ENCODE measurements at regions not wholly inside any gene's neighbourhood (a gene's known extent, or its start where the extent isn't known, plus 50 kb on each side); places are given as distances from the start of the nearest gene placed in this dataset.

DNA sequence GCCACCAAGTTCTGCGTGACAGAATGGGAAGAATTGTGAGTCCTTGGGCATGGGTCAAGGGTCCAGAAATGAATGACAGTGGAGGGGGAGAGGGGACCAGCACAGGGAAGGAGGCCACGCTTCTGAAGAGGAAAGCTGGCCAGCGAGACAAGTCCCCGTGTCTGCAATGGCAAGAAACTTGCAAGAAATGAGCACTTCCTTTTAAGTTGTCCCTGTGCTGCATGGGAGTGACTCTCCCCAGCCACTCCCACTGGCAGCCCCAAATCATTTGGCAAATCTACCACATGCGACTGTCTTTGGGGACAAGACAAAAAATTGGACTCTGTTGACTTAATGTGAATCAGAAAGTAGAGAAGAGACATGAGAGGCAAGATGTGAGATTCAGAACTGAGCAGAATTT is 242.2 kb upstream of the RREB1 start:
- CTCF ChIA-PET: no interaction called here
- DNase-seq (ENCODE audit: extremely low spot score): no peak
- TF ChIP-seq HDGF (IDR thresholded peaks at IDR 0.05; ENCODE audit: borderline replicate concordance) (no peak), FOXK2 (IDR thresholded peaks at IDR 0.05) (no peak), FOXA1 (IDR thresholded peaks at IDR 0.05) (no peak), TARDBP (IDR thresholded peaks at IDR 0.05) (no peak), SUZ12 (IDR thresholded peaks at IDR 0.05) (no peak), ARNT (IDR thresholded peaks at IDR 0.05) (no peak), SP1 (IDR thresholded peaks at IDR 0.05) (no peak), BHLHE40 (IDR thresholded peaks at IDR 0.05; ENCODE audit: borderline replicate concordance) (no peak), FOXM1 (IDR thresholded peaks at IDR 0.05; ENCODE audit: borderline replicate concordance) (no peak), ZNF384 (IDR thresholded peaks at IDR 0.05) (no peak), CTBP1 (IDR thresholded peaks at IDR 0.05; ENCODE audit: borderline replicate concordance) (no peak)

DNA sequence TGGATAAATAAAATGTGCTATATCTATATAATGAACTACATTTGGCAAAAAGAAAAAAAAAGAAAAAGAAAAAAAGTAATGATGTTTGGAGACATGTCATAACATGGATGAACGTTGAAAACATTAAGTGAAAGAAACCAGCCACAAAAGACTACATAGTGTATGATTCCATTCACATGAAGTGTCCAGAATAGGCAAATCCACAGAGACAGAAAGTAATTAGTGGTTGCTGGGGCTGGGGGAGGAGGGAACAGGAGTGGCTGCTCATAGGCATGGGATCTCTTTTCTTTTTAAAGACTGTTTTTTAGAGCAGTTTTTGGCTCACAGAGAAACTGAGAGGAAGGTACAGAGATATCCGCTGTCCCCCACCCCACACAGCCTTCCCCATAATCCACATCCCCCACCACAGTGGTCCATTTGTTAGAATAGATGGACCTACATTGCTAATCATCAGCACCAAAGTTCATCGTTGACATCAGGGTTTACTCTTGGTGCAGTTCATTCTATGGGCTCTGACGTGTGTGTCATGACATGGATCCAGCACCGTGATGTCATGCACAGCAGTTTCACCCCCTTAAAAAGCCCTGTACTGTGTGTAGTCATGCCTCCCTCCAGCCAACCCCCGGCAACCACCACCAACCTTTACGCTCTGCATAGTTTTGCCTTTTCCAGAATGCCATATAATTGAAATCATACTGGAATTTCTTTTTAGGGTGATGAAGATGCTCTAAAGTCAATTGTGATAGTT is 240.9 kb upstream of the RREB1 start:
- DNase-seq (ENCODE audit: extremely low spot score): no peak
- POLR2A ChIA-PET: no interaction called here
- TF ChIP-seq, protein P1, sequence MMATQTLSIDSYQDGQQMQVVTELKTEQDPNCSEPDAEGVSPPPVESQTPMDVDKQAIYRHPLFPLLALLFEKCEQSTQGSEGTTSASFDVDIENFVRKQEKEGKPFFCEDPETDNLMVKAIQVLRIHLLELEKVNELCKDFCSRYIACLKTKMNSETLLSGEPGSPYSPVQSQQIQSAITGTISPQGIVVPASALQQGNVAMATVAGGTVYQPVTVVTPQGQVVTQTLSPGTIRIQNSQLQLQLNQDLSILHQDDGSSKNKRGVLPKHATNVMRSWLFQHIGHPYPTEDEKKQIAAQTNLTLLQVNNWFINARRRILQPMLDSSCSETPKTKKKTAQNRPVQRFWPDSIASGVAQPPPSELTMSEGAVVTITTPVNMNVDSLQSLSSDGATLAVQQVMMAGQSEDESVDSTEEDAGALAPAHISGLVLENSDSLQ (IDR thresholded peaks at IDR 0.05): no peak
- CTCF ChIA-PET: no interaction called here

More for the DNA sequence above, 242.2 kb upstream of the RREB1 start:
- POLR2A ChIA-PET: no interaction called here

DNA sequence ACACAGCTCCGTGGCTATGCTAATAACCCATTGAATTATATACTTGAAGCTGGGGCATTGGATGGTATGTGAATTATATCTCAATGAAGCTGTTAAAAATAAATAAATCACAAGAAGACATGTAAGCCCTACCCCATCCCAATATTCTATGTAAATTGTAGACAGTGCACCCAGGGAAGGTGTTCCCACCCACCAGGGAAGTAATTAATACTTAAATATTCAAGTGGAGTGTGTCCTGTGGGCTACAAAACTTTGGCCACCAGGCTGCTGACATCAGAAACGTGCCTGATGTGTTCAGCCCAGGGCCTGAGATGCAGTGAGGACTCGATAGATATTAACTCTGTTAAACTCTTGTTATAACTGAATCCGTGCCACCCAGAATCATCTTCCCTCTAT is 240.4 kb upstream of the RREB1 start:
- POLR2A ChIA-PET: no interaction called here

DNA sequence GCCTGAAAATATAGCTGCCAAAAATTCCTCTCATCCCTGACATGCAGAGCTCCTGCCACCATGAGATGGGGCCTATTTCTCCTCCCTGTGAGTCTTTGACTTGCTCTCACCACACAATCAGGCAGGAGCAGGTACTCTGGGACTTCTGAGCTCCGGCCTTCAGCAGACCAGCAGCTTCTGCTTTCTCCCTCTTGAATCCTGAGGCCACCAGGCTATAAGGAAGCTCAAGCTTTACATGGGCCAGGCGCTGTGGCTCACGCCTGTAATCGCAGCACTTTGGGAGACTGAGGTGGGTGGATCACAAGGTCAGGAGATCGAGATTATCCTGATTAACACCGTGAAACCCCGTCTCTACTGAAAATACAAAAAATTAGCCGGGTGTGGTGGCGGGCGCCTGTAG is 238.7 kb upstream of the RREB1 start:
- no peak for DNase-seq (ENCODE audit: extremely low spot score)
- CTCF ChIA-PET: no interaction called here
- POLR2A ChIA-PET: no interaction called here

More for the DNA sequence above, 240.4 kb upstream of the RREB1 start:
- CTCF ChIA-PET: no interaction called here
- TF ChIP-seq L3MBTL2 (conservative IDR thresholded peaks at IDR 0.05) (no peak), SP1 (IDR thresholded peaks at IDR 0.05) (no peak), LEF1 (IDR thresholded peaks at IDR 0.05; ENCODE audit: borderline replicate concordance) (no peak), CTBP1 (IDR thresholded peaks at IDR 0.05; ENCODE audit: borderline replicate concordance) (no peak), NFRKB (IDR thresholded peaks at IDR 0.05) (no peak), HDGF (IDR thresholded peaks at IDR 0.05; ENCODE audit: borderline replicate concordance) (no peak), ARNT (IDR thresholded peaks at IDR 0.05) (no peak), SUZ12 (IDR thresholded peaks at IDR 0.05) (no peak), FOXK2 (IDR thresholded peaks at IDR 0.05) (no peak), FOXA1 (IDR thresholded peaks at IDR 0.05) (no peak), BHLHE40 (IDR thresholded peaks at IDR 0.05; ENCODE audit: borderline replicate concordance) (no peak), FOXM1 (IDR thresholded peaks at IDR 0.05; ENCODE audit: borderline replicate concordance) (no peak), ZNF384 (IDR thresholded peaks at IDR 0.05) (no peak), TARDBP (IDR thresholded peaks at IDR 0.05) (no peak), ELF4 (IDR thresholded peaks at IDR 0.05) (no peak)
- TF ChIP-seq, protein P1 (IDR thresholded peaks at IDR 0.05): no peak
- DNase-seq (ENCODE audit: extremely low spot score): no peak

DNA sequence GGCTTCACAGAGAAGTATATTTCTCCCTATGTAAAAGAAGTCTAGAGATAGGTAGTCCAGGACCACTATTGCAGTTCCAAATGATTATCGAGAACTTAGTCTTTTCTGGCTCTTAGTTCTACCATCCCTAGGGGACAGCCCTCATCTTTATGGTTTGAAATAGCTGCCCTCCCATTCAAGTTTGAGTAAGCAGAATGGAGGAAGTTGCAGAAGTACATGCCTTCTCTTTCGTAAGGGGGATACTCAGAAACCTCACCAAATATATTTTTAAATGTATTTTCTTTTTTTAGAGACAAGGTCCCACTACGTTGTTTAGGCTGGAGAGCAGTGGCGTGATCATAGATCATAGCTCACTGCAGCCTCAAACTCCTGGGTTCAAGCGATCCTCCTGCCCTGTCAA is 236.8 kb upstream of the RREB1 start:
- ChIA-PET POLR2A (no interaction called here), CTCF (no interaction called here)
- TF ChIP-seq SP1 (IDR thresholded peaks at IDR 0.05) (no peak), TARDBP (IDR thresholded peaks at IDR 0.05) (no peak), L3MBTL2 (conservative IDR thresholded peaks at IDR 0.05) (no peak), NFRKB (IDR thresholded peaks at IDR 0.05) (no peak), FOXK2 (IDR thresholded peaks at IDR 0.05) (no peak), ELF4 (IDR thresholded peaks at IDR 0.05) (no peak), LEF1 (IDR thresholded peaks at IDR 0.05; ENCODE audit: borderline replicate concordance) (no peak), CTBP1 (IDR thresholded peaks at IDR 0.05; ENCODE audit: borderline replicate concordance) (no peak), FOXM1 (IDR thresholded peaks at IDR 0.05; ENCODE audit: borderline replicate concordance) (no peak), HDGF (IDR thresholded peaks at IDR 0.05; ENCODE audit: borderline replicate concordance) (no peak), BHLHE40 (IDR thresholded peaks at IDR 0.05; ENCODE audit: borderline replicate concordance) (no peak), FOXA1 (IDR thresholded peaks at IDR 0.05) (no peak), SUZ12 (IDR thresholded peaks at IDR 0.05) (no peak), ZNF384 (IDR thresholded peaks at IDR 0.05) (no peak)
- TF ChIP-seq, protein P1 (IDR thresholded peaks at IDR 0.05): no peak
- no peak for DNase-seq (ENCODE audit: extremely low spot score)

More for the DNA sequence above, 238.7 kb upstream of the RREB1 start:
- TF ChIP-seq FOXM1 (IDR thresholded peaks at IDR 0.05; ENCODE audit: borderline replicate concordance): no peak

DNA sequence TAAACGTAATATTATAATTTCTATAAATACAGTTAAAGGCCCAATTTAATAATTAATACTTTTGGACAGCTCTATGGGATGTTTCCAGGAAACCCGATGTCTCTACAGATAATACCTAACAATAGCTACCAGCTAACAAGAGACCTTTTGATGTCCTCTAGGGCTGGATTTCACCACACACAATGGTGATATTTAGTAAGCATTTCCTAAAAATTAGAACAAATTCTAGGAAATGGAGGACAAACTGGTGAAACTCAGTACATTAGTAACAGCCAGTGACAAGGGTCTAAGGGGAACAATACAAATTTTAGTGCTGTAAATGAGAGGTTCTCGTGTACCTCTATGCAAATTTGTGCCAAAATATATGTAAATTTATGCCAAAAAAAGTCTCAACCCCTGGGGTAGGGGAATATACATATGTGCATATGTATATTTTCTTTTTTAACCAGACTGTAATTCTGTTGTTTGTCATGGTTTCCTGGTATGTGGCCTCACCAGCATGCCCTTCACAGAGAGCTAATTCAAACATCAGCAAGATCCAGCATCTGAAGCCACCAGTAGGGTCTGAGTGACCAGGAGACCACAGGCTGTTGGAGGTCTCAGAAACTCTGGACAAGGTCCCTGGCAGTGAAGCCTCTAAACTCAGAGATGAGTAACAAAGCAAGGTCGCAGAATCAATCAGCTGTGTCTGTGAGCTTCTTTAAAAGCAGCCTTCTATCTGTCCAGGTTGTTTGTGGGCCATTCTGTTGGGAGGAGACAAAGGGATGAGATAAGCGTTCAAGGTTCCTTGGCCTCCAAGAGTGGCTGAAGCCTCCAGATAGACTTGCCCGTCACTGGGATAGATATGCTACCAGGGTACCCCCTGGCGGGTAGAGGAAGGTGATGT is 235.1 kb upstream of the RREB1 start:
- CTCF ChIA-PET: no interaction called here
- DNase-seq (ENCODE audit: extremely low spot score): no peak
- POLR2A ChIA-PET: interaction anchor here (0.5 kb wide), 1 partner anchor 1752 kb away, joined by 3 read pairs; no protein-coding TSS in a partner anchor

More for the DNA sequence above, 235.1 kb upstream of the RREB1 start:
- TF ChIP-seq FOXM1 (IDR thresholded peaks at IDR 0.05; ENCODE audit: borderline replicate concordance) (no peak), FOXK2 (IDR thresholded peaks at IDR 0.05) (no peak), ZNF384 (IDR thresholded peaks at IDR 0.05) (no peak), L3MBTL2 (conservative IDR thresholded peaks at IDR 0.05) (no peak), SP1 (IDR thresholded peaks at IDR 0.05) (no peak)

Measured in HEK293T (cell line).